A549 (cell line): ENCODE measurements at regions not wholly inside any gene's neighbourhood (a gene's known extent, or its start where the extent isn't known, plus 50 kb on each side); places are given as distances from the start of the nearest gene placed in this dataset.

ENCODE experiments used
- BHLHE40 ChIP-seq: IDR thresholded peaks from 2 replicates; pipeline ENCODE4 v1.6.1; 2012; ENCODE audit warnings: low read depth, low read length, inconsistent platforms
- CBX2 ChIP-seq: fragments of 200-600 bp; sonication (generic); IDR thresholded peaks from 2 replicates; pipeline ENCODE4 v1.6.1; 2016; ENCODE audit warnings: low read depth, mild to moderate bottlenecking, borderline replicate concordance
- CHD2 ChIP-seq: fragments of 150-350 bp; IDR thresholded peaks from 2 replicates; pipeline ENCODE4 v1.6.1; 2014; ENCODE audit warnings: low read length; ENCODE audit not compliant: partially characterized antibody
- EHF ChIP-seq: fragments of 250-450 bp; sonication (Bioruptor Pico); IDR thresholded peaks from 2 replicates; pipeline ENCODE4 v1.5.0; 2020; ENCODE audit warnings: mild to moderate bottlenecking
- EP300 ChIP-seq, 2 experiments: fragments of >200 bp; sonication (Bioruptor Twin); formaldehyde crosslinking; IDR thresholded peaks; 2 replicates in 1 of 2; 3 replicates in 1 of 2; pipeline ENCODE4 v1.6.1; 2016 to 2017
- JUN ChIP-seq, 2 experiments: fragments of >200 bp; sonication (Bioruptor Twin); formaldehyde crosslinking; IDR thresholded peaks; 2 replicates in 1 of 2; 3 replicates in 1 of 2; pipeline ENCODE4 v1.6.1; 2016 to 2017
- KDM1A ChIP-seq: fragments of 200-600 bp; sonication (generic); IDR thresholded peaks from 2 replicates; pipeline ENCODE4 v1.6.1; 2016; ENCODE audit warnings: low read depth, mild to moderate bottlenecking
- MYC ChIP-seq: IDR thresholded peaks from 2 replicates; pipeline ENCODE4 v1.6.1; 2012; ENCODE audit warnings: mild to moderate bottlenecking, inconsistent platforms, low read length, improper control_type of control experiment, borderline replicate concordance
- POLR2A ChIP-seq: IDR thresholded peaks from 2 replicates; pipeline ENCODE4 v1.6.1; 2012; ENCODE audit warnings: mild to moderate bottlenecking, low read length
- USF2 ChIP-seq: fragments of 450-650 bp; IDR thresholded peaks from 2 replicates; pipeline ENCODE4 v1.6.1; 2014; ENCODE audit warnings: antibody characterized with exemption
- ZSCAN20 ChIP-seq: fragments of 250-450 bp; sonication (Bioruptor Pico); IDR thresholded peaks from 2 replicates; pipeline ENCODE4 v1.8.0; 2022; ENCODE audit warnings: mild to moderate bottlenecking, moderate library complexity
- TF ChIP-seq, protein P1 (sequence below): IDR thresholded peaks from 2 replicates; pipeline ENCODE4 v1.6.1; 2012
- TF ChIP-seq, protein P2 (sequence below): fragments of 200-600 bp; sonication (generic); IDR thresholded peaks from 2 replicates; pipeline ENCODE4 v1.6.1; 2016; ENCODE audit warnings: antibody characterized with exemption, mild to moderate bottlenecking, moderate library complexity
- TF ChIP-seq, protein P3 (sequence below): fragments of >200 bp; sonication (Bioruptor Twin); formaldehyde crosslinking; IDR thresholded peaks from 3 replicates; pipeline ENCODE4 v1.5.1; 2016

DNA sequence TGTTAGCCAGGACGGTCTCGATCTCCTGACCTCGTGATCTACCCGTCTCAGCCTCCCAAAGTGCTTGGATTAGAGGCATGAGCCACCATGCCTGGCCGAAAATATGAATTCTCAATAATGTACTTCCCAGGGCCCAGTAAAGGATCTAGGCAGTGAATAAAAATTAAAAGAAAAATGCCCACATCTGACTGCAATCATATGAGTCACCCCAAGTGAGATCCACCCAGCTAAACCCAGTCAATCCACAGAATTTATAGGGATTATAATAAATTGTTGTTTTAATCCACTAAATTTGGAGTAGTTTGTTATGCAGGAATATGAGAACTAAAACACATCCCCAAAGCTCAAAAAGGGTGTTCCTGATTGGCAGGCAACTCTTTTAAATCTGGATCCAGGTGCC, 93.5 kb upstream of the STK39 start:
- TF ChIP-seq, protein P1, sequence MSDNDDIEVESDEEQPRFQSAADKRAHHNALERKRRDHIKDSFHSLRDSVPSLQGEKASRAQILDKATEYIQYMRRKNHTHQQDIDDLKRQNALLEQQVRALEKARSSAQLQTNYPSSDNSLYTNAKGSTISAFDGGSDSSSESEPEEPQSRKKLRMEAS, result no peak
- TF ChIP-seq, protein P2, sequence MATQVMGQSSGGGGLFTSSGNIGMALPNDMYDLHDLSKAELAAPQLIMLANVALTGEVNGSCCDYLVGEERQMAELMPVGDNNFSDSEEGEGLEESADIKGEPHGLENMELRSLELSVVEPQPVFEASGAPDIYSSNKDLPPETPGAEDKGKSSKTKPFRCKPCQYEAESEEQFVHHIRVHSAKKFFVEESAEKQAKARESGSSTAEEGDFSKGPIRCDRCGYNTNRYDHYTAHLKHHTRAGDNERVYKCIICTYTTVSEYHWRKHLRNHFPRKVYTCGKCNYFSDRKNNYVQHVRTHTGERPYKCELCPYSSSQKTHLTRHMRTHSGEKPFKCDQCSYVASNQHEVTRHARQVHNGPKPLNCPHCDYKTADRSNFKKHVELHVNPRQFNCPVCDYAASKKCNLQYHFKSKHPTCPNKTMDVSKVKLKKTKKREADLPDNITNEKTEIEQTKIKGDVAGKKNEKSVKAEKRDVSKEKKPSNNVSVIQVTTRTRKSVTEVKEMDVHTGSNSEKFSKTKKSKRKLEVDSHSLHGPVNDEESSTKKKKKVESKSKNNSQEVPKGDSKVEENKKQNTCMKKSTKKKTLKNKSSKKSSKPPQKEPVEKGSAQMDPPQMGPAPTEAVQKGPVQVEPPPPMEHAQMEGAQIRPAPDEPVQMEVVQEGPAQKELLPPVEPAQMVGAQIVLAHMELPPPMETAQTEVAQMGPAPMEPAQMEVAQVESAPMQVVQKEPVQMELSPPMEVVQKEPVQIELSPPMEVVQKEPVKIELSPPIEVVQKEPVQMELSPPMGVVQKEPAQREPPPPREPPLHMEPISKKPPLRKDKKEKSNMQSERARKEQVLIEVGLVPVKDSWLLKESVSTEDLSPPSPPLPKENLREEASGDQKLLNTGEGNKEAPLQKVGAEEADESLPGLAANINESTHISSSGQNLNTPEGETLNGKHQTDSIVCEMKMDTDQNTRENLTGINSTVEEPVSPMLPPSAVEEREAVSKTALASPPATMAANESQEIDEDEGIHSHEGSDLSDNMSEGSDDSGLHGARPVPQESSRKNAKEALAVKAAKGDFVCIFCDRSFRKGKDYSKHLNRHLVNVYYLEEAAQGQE, result no peak
- TF ChIP-seq POLR2A (no peak), USF2 (no peak), EP300 (IDR thresholded peaks at IDR 0.05) (no peak), BHLHE40 (no peak), MYC (no peak), EHF (CRISPR knock-in tag) (no peak), CBX2 (no peak), JUN (IDR thresholded peaks at IDR 0.05) (no peak), CHD2 (no peak), ZSCAN20 (CRISPR knock-in tag) (no peak), KDM1A (no peak)
- TF ChIP-seq, protein P3, sequence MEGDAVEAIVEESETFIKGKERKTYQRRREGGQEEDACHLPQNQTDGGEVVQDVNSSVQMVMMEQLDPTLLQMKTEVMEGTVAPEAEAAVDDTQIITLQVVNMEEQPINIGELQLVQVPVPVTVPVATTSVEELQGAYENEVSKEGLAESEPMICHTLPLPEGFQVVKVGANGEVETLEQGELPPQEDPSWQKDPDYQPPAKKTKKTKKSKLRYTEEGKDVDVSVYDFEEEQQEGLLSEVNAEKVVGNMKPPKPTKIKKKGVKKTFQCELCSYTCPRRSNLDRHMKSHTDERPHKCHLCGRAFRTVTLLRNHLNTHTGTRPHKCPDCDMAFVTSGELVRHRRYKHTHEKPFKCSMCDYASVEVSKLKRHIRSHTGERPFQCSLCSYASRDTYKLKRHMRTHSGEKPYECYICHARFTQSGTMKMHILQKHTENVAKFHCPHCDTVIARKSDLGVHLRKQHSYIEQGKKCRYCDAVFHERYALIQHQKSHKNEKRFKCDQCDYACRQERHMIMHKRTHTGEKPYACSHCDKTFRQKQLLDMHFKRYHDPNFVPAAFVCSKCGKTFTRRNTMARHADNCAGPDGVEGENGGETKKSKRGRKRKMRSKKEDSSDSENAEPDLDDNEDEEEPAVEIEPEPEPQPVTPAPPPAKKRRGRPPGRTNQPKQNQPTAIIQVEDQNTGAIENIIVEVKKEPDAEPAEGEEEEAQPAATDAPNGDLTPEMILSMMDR, result no peak
